ENCODE measurements at regions not wholly inside any gene's neighbourhood (a gene's known extent, or its start where the extent isn't known, plus 50 kb on each side); places are given as distances from the start of the nearest gene placed in this dataset.

DNA sequence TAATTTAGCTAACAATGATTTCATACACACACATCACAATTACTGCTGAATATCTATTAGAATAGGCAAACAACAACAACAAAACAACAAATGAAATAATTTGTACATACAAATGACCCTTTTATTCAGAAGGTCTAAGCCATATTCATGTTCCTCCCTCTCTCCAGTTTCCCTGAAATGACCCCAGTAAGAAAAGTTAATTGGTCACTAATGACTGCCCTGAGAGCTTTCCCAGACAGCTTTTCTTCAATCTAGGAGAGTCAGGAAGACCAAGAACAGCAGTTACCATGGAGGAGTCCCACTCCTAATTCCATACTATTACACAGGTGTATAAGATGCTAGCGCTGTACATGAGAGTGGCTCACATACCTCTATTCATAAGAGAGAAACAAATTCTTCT is 121.2 kb upstream of the GRIP1 start:
- TF ChIP-seq SMC3 (conservative IDR thresholded peaks at IDR 0.05; ENCODE audit: poor library complexity) (no peak), RAD21 (conservative IDR thresholded peaks at IDR 0.05) (no peak), MXI1 (conservative IDR thresholded peaks at IDR 0.05; ENCODE audit: poor library complexity, severe bottlenecking) (no peak), REST (IDR thresholded peaks at IDR 0.05; ENCODE audit: borderline replicate concordance) (peak; percentile 45), EZH2 (IDR thresholded peaks at IDR 0.05; ENCODE audit: borderline replicate concordance, insufficient read depth, low read length, poor library complexity, severe bottlenecking) (no peak)
- Histone ChIP-seq H2AFZ (ENCODE audit: low read depth, low read length) (no peak overlapping the region), H3K4me3 (ENCODE audit: low read length) (peak overlapping the region; percentile 4), H3K36me3 (ENCODE audit: insufficient read depth, low read length) (no peaks in the 10 kb centered on the region), H3K27ac (ENCODE audit: low read length) (no peak overlapping the region), H3K9ac (ENCODE audit: low read length) (no peak overlapping the region), H4K20me1 (ENCODE audit: insufficient read depth) (no peaks in the 10 kb centered on the region), H3K79me2 (replicated peaks; ENCODE audit: insufficient read depth, low read length) (peaks cover 6% of the 10 kb centered on the region), H3F3A (ENCODE audit: insufficient read depth, low read length, poor library complexity, severe bottlenecking) (peaks cover 3% of the 10 kb centered on the region), H3K27me3 (ENCODE audit: insufficient read depth, low read depth, low read length) (no peaks in the 10 kb centered on the region), H3K9me3 (ENCODE audit: low read length) (no peaks in the 10 kb centered on the region), H3K4me2 (ENCODE audit: low read length) (no peak overlapping the region), H3K9me2 (ENCODE audit: insufficient read depth, low read length) (no peaks in the 10 kb centered on the region)

DNA sequence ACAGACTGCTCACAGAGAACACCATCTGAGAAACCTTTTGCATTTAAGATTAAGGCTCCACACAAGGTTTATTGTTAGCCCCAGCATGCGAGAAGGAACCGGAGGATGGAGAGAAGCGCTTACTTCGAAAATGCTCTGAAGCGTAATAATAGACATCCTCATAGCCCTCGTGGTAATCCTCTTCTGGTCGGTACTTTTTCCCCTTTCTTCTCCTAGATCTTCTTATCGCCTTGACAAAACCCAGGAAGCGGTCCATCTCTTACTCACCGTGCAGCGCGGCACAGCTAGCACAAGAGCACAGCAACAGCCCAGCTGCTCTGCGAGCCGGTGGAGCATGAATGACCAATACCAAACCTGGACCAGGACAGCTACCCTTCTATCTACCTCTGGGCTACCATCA is 125.1 kb upstream of the GRIP1 start:
- peak overlapping the region; percentile 54 for H3K4me2 ChIP-seq (ENCODE audit: low read length)

More for the DNA sequence above, 125.1 kb upstream of the GRIP1 start:
- H3K27ac ChIP-seq (ENCODE audit: low read length): peak overlapping the region; percentile 36
- peaks cover 3% of the 10 kb centered on the region for H3F3A ChIP-seq (ENCODE audit: insufficient read depth, low read length, poor library complexity, severe bottlenecking)
- peaks cover 6% of the 10 kb centered on the region for H3K79me2 ChIP-seq (replicated peaks; ENCODE audit: insufficient read depth, low read length)
- H3K36me3 ChIP-seq (ENCODE audit: insufficient read depth, low read length): no peaks in the 10 kb centered on the region
- peak overlapping the region; percentile 63 for H3K4me3 ChIP-seq (ENCODE audit: low read length)
- H3K9me3 ChIP-seq (ENCODE audit: low read length): no peaks in the 10 kb centered on the region
- H2AFZ ChIP-seq (ENCODE audit: low read depth, low read length): peak overlapping the region; percentile 21
- H3K9me2 ChIP-seq (ENCODE audit: insufficient read depth, low read length): no peaks in the 10 kb centered on the region
- peak overlapping the region; percentile 43 for H3K9ac ChIP-seq (ENCODE audit: low read length)
- TF ChIP-seq RAD21 (conservative IDR thresholded peaks at IDR 0.05): no peak
- TF ChIP-seq EZH2 (IDR thresholded peaks at IDR 0.05; ENCODE audit: borderline replicate concordance, insufficient read depth, low read length, poor library complexity, severe bottlenecking): no peak
- TF ChIP-seq MXI1 (conservative IDR thresholded peaks at IDR 0.05; ENCODE audit: poor library complexity, severe bottlenecking): no peak
- TF ChIP-seq REST (IDR thresholded peaks at IDR 0.05; ENCODE audit: borderline replicate concordance): no peak
- no peak for TF ChIP-seq TAF1 (IDR thresholded peaks at IDR 0.05; ENCODE audit: low read depth)
- no peak for TF ChIP-seq EP300 (conservative IDR thresholded peaks at IDR 0.05; ENCODE audit: poor library complexity, severe bottlenecking)
- no peak for TF ChIP-seq CTCF (IDR thresholded peaks at IDR 0.05; ENCODE audit: poor library complexity, severe bottlenecking)
- TF ChIP-seq POLR2AphosphoS5 (IDR thresholded peaks at IDR 0.05): no peak
- no peaks in the 10 kb centered on the region for H4K20me1 ChIP-seq (ENCODE audit: insufficient read depth)
- no peaks in the 10 kb centered on the region for H3K27me3 ChIP-seq (ENCODE audit: insufficient read depth, low read depth, low read length)
